H1 (cell line): ENCODE measurements at regions not wholly inside any gene's neighbourhood (a gene's known extent, or its start where the extent isn't known, plus 50 kb on each side); places are given as distances from the start of the nearest gene placed in this dataset.

Experiments used
- USF2 ChIP-seq: IDR thresholded peaks from 2 replicates; pipeline ENCODE4 v1.6.1; 2011; ENCODE audit warnings: low read length, improper control_type of control experiment

- TF ChIP-seq USF2, result no peak
Measured at GRCh38 chr22:44403602-44404329, 91.0 kb upstream of the SHISAL1 start (continued).
